ENCODE measurements at regions not wholly inside any gene's neighbourhood (a gene's known extent, or its start where the extent isn't known, plus 50 kb on each side); places are given as distances from the start of the nearest gene placed in this dataset.

DNA sequence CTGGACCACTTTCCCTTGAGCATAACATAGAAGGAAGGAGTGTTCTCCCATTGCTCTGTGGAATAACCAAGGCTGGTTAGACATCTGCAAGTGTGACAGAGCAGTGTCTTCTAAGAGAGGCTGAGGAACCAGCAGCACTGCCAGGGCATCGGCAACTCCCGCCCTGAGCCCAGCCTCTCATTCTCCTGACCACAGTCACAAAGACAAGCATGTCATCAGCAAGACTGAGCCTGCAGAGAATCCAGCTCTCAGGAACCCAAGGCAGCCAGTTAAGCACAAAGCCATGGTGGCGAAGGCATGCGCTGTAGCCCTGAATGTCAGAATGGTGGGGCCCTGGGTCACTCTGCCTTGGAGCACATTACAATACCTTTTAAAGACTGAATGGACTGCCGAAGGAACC, 253.9 kb downstream of the AGTPBP1 start:
- no peak for TF ChIP-seq CTCF (IDR thresholded peaks at IDR 0.05; ENCODE audit: insufficient read depth, low read length, poor library complexity, severe bottlenecking)
- TF ChIP-seq EZH2phosphoT487 (conservative IDR thresholded peaks at IDR 0.05; ENCODE audit: low read length) = no peak
